GM12878 (cell line): ENCODE measurements at regions not wholly inside any gene's neighbourhood (a gene's known extent, or its start where the extent isn't known, plus 50 kb on each side); places are given as distances from the start of the nearest gene placed in this dataset.

Source experiments
- CTCF ChIP-seq, 3 experiments: IDR thresholded peaks in 2 of 3; conservative IDR thresholded peaks in 1 of 3; 2 replicates each; pipeline ENCODE4 v1.5.1; 2011; ENCODE audit warnings: low read depth in 3 of 3, low read length in 3 of 3, mild to moderate bottlenecking in 3 of 3, control low read depth in 2 of 3, moderate library complexity in 2 of 3, inconsistent platforms in 1 of 3, mixed read lengths in 1 of 3; ENCODE audit not compliant: control insufficient read depth in 2 of 3, insufficient read depth in 1 of 3; ENCODE audit errors: extremely low read depth in 1 of 3
- CUX1 ChIP-seq: IDR thresholded peaks from 2 replicates; pipeline ENCODE4 v1.6.1; 2012; ENCODE audit warnings: improper control_type of control experiment, low read depth, low read length; ENCODE audit not compliant: insufficient replicate concordance
- NBN ChIP-seq: fragments of 450-650 bp; IDR thresholded peaks from 2 replicates; pipeline ENCODE4 v1.6.1; 2016
- NRF1 ChIP-seq: conservative IDR thresholded peaks from 2 replicates; pipeline ENCODE4 v1.6.1; 2011; ENCODE audit warnings: mild to moderate bottlenecking, low read depth, low read length, improper control_type of control experiment
- RCOR1 ChIP-seq: conservative IDR thresholded peaks from 2 replicates; pipeline ENCODE4 v1.6.1; 2012; ENCODE audit warnings: low read depth, low read length, improper control_type of control experiment
- RELB ChIP-seq: fragments of 450-650 bp; IDR thresholded peaks from 2 replicates; pipeline ENCODE4 v1.6.1; 2017; ENCODE audit warnings: low read depth, mild to moderate bottlenecking, moderate library complexity

GRCh38 chr12:91899056-91899455, 246.6 kb downstream of the BTG1 start (continued):
- TF ChIP-seq CUX1 (no peak), CTCF (IDR thresholded peaks at IDR 0.05 in 2 of 3, conservative IDR thresholded peaks at IDR 0.05 in 1 of 3; ENCODE audit: control insufficient read depth in 2 of 3, extremely low read depth in 1 of 3, insufficient read depth in 1 of 3, low read depth in 3 of 3, low read length in 3 of 3) (no peak), RELB (no peak), RCOR1 (no peak), NRF1 (no peak), NBN (no peak)
- TF ChIP-seq, all 136 proteins: peak for 0
